AG04449 (cell line): ENCODE measurements at regions not wholly inside any gene's neighbourhood (a gene's known extent, or its start where the extent isn't known, plus 50 kb on each side); places are given as distances from the start of the nearest gene placed in this dataset.

Source experiments
- CTCF ChIA-PET: fragments of 350-600 bp; formaldehyde crosslinking; extraction: SDS; loops from one replicate; lab custom pipeline; 2021; ENCODE audit warnings: antibody characterized with exemption; lab: Yijun Ruan, JAX
- POLR2A ChIA-PET: fragments of 400-600, 350-600 bp; formaldehyde crosslinking; extraction: SDS; loops from one replicate; lab custom pipeline; 2020; ENCODE audit warnings: antibody characterized with exemption, inconsistent platforms; lab: Yijun Ruan, JAX
- DNase-seq: peaks from one replicate; pipeline ENCODE4 v3.0.0-alpha.2; 2010; ENCODE audit warnings: low read depth, low spot score
- H3K4me3 ChIP-seq: 2 replicates; pipeline ENCODE4 v1.5.1; 2011; ENCODE audit warnings: low read depth, mild to moderate bottlenecking, control low read depth, low read length
- TF ChIP-seq, protein P1 (sequence below): IDR thresholded peaks from one replicate; pipeline ENCODE4 v1.5.1; 2011; ENCODE audit warnings: mild to moderate bottlenecking, moderate library complexity, low read length, control low read depth, inconsistent platforms; ENCODE audit not compliant: insufficient read depth; ENCODE audit errors: missing control alignments

DNA sequence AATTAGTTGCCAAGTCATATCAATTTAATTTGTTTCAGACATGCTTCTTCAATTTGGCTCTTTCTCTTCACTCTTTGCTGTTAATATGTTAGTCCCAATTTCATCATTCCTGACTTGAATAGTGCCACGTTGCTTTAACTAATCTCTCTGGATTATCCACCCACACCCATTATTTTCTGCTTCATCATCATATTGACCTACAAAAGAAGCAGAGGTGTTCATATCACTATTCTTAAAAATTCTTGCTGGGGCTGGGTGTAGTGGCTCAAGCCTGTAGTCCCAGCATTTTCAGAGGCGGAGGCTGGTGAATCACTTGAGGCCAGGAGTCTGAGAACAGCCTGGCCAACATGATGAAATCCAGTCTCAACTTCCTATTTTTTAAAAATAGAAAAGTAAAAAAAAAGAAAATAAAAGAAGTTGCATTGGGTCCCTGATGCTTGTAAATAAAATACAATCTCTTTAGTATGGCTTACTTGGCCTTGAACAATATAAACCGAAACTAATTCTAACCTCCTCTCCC is 65.7 kb upstream of the KCNIP4 start:
- DNase-seq: no peak
- ChIA-PET POLR2A (no interaction called here), CTCF (no interaction called here)
- TF ChIP-seq, protein P1, sequence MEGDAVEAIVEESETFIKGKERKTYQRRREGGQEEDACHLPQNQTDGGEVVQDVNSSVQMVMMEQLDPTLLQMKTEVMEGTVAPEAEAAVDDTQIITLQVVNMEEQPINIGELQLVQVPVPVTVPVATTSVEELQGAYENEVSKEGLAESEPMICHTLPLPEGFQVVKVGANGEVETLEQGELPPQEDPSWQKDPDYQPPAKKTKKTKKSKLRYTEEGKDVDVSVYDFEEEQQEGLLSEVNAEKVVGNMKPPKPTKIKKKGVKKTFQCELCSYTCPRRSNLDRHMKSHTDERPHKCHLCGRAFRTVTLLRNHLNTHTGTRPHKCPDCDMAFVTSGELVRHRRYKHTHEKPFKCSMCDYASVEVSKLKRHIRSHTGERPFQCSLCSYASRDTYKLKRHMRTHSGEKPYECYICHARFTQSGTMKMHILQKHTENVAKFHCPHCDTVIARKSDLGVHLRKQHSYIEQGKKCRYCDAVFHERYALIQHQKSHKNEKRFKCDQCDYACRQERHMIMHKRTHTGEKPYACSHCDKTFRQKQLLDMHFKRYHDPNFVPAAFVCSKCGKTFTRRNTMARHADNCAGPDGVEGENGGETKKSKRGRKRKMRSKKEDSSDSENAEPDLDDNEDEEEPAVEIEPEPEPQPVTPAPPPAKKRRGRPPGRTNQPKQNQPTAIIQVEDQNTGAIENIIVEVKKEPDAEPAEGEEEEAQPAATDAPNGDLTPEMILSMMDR: no peak
- no peak overlapping the region for H3K4me3 ChIP-seq

DNA sequence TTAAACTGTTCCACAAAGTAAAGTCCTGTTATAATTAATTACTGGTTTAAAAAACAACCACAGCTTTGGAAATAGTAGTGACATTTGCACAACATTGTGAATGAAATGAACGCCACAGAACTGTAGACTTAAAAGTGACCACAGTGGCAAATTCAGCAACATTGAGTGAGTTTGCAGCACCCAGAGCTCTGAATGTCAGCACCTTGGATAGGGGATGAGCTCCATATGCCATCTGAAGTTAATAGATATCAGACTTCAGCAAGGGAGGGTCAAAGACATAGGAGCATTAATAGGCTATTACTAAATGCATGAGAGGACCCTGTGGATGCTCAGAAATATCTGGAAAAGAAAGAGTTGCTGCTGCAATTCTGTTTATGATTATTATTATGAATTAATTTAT is 55.3 kb upstream of the KCNIP4 start:
- no peak for DNase-seq
- TF ChIP-seq, protein P1: no peak
- H3K4me3 ChIP-seq: no peak overlapping the region
- POLR2A ChIA-PET: no interaction called here
- CTCF ChIA-PET: no interaction called here
